MM.1S (cell line): ENCODE measurements at regions not wholly inside any gene's neighbourhood (a gene's known extent, or its start where the extent isn't known, plus 50 kb on each side); places are given as distances from the start of the nearest gene placed in this dataset.
"Not testable (repeated sequence)": the region's sequence is repeated elsewhere in the genome, so short reads cannot be mapped to it uniquely, and the experiment has no call there.

Source experiments
- DNase-seq: peaks from one replicate; pipeline ENCODE4 v3.0.0-alpha.2; 2015
- H2AFZ ChIP-seq: fragments of 300-600 bp; sonication (generic); 2 replicates; pipeline ENCODE4 v1.6.0; 2016; ENCODE audit warnings: antibody characterized with exemption, low read length
- H3F3A ChIP-seq: fragments of 300-600 bp; sonication (generic); 2 replicates; pipeline ENCODE4 v1.6.1; 2016; ENCODE audit warnings: mild to moderate bottlenecking, antibody characterized with exemption, low read length, moderate library complexity, mixed read lengths; ENCODE audit not compliant: insufficient read depth
- H3K27ac ChIP-seq: fragments of 300-600 bp; sonication (generic); 2 replicates; pipeline ENCODE4 v1.5.1; 2016; ENCODE audit warnings: mild to moderate bottlenecking, low read length
- H3K27me3 ChIP-seq: fragments of 300-600 bp; sonication (generic); replicated peaks from 2 replicates; pipeline ENCODE4 v1.6.0; 2016; ENCODE audit warnings: low read length; ENCODE audit not compliant: insufficient read depth
- H3K36me3 ChIP-seq: fragments of 300-600 bp; sonication (generic); replicated peaks from 2 replicates; pipeline ENCODE4 v1.6.1; 2016; ENCODE audit warnings: mild to moderate bottlenecking, low read length, mixed read lengths; ENCODE audit not compliant: insufficient read depth
- H3K4me1 ChIP-seq: fragments of 300-600 bp; sonication (generic); 2 replicates; pipeline ENCODE4 v1.6.1; 2016; ENCODE audit warnings: low read length, mixed read lengths
- H3K4me2 ChIP-seq: fragments of 300-600 bp; sonication (generic); 2 replicates; pipeline ENCODE4 v1.6.0; 2016; ENCODE audit warnings: low read depth, low read length
- H3K4me3 ChIP-seq: fragments of 300-600 bp; sonication (generic); 2 replicates; pipeline ENCODE4 v1.5.1; 2016; ENCODE audit warnings: low read length, mixed read lengths
- H3K79me2 ChIP-seq: fragments of 300-600 bp; sonication (generic); 2 replicates; pipeline ENCODE4 v1.6.1; 2016; ENCODE audit warnings: mixed run types, low read length, mixed read lengths
- H3K9ac ChIP-seq: fragments of 300-600 bp; sonication (generic); 2 replicates; pipeline ENCODE4 v1.6.1; 2016; ENCODE audit warnings: low read length, mixed read lengths
- H3K9me2 ChIP-seq: fragments of 300-600 bp; sonication (generic); replicated peaks from 2 replicates; pipeline ENCODE4 v1.6.1; 2016; ENCODE audit warnings: mild to moderate bottlenecking, low read length, mixed read lengths; ENCODE audit not compliant: insufficient read depth
- H3K9me3 ChIP-seq: fragments of 300-600 bp; sonication (generic); replicated peaks from 2 replicates; pipeline ENCODE4 v1.6.1; 2016; ENCODE audit warnings: mild to moderate bottlenecking, low read length, mixed read lengths; ENCODE audit not compliant: insufficient read depth
- H4K20me1 ChIP-seq: fragments of 300-600 bp; sonication (generic); 2 replicates; pipeline ENCODE4 v1.6.1; 2016; ENCODE audit warnings: mild to moderate bottlenecking, low read length, moderate library complexity, mixed read lengths; ENCODE audit not compliant: insufficient read depth
- CTCF ChIP-seq: fragments of 300-600 bp; sonication (generic); IDR thresholded peaks from 2 replicates; pipeline ENCODE4 v1.5.1; 2016; ENCODE audit warnings: antibody characterized with exemption, low read length, mixed read lengths
- EZH2 ChIP-seq: fragments of 300-600 bp; sonication (generic); optimal IDR thresholded peaks from 2 replicates; pipeline ENCODE3; 2017; ENCODE audit warnings: low read depth, mild to moderate bottlenecking, antibody characterized with exemption, low read length, mixed read lengths
- EZH2phosphoT487 ChIP-seq: fragments of 300-600 bp; sonication (generic); IDR thresholded peaks from 2 replicates; pipeline ENCODE4 v1.6.1; 2018; ENCODE audit warnings: antibody characterized with exemption, low read length

- no peaks in the 10 kb centered on the region for H3K9me3 ChIP-seq
- H3K4me3 ChIP-seq: no peak overlapping the region
- no peaks in the 10 kb centered on the region for H3K9me2 ChIP-seq
- no peak overlapping the region for H2AFZ ChIP-seq
- H3F3A ChIP-seq: no peaks in the 10 kb centered on the region
- H3K4me2 ChIP-seq: no peak overlapping the region
- H3K36me3 ChIP-seq: no peaks in the 10 kb centered on the region
- no peaks in the 10 kb centered on the region for H3K27me3 ChIP-seq
- no peaks in the 10 kb centered on the region for H3K79me2 ChIP-seq
- no peaks in the 10 kb centered on the region for H4K20me1 ChIP-seq
- TF ChIP-seq EZH2 (no peak), CTCF (no peak), EZH2phosphoT487 (no peak)
- no peak overlapping the region for H3K9ac ChIP-seq
- no peaks in the 10 kb centered on the region for H3K4me1 ChIP-seq
- no peak overlapping the region for H3K27ac ChIP-seq
- no peak for DNase-seq
These were observed 165.9 kb downstream of the PCDH10 start for GRCh38 chr4:133314991-133315390.

DNA sequence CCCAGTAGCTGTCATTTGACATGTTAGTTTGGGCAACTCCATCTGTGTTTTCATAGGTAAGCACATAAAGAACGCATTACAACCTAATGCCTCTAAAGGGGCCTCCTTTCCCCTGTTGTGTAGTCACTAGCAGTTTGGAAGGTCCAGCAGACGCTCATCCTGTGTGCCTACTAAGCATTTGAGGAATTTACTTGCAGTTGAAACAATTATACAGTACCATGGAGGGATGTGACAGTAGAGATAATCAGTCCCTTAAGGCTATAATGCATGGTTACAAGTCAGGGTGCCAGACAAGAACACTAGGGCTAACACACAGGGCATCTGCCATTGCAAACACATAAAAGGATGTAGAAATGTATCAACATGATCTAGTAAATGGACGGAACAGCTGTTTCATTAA lies 138.3 kb downstream of the PCDH10 start:
- Histone ChIP-seq H3K36me3 (no peaks in the 10 kb centered on the region), H3K4me2 (no peak overlapping the region), H4K20me1 (no peaks in the 10 kb centered on the region), H3K9me2 (no peaks in the 10 kb centered on the region), H3K4me3 (no peak overlapping the region), H3K4me1 (no peaks in the 10 kb centered on the region), H3K9me3 (no peaks in the 10 kb centered on the region), H3F3A (no peaks in the 10 kb centered on the region), H3K79me2 (no peaks in the 10 kb centered on the region), H3K27me3 (no peaks in the 10 kb centered on the region), H2AFZ (no peak overlapping the region), H3K27ac (no peak overlapping the region), H3K9ac (no peak overlapping the region)
- no peak for DNase-seq
- TF ChIP-seq EZH2 (no peak), CTCF (no peak), EZH2phosphoT487 (no peak)

DNA sequence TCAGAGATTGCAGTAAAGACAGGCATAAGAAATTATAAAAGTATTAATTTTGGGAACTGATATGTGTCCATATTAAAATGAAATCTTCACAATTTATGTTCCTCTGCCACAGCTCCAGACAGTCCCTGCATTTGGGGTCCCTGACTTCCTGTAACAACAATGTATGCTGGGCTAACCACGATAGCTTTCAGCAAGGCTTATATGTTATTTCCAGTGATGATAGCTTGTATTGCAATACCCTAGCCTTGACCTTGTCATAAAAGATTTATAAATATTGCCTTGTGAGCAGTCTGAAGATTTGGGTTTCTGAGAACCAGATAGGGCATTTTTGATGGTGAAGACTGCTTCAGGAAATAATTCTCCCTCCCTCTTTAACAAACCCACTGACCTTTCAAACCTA lies 129.5 kb downstream of the PCDH10 start:
- no peak overlapping the region for H2AFZ ChIP-seq
- no peaks in the 10 kb centered on the region for H4K20me1 ChIP-seq
- H3K27ac ChIP-seq: no peak overlapping the region
- no peaks in the 10 kb centered on the region for H3K4me1 ChIP-seq
- H3K9me3 ChIP-seq: no peaks in the 10 kb centered on the region
- H3K27me3 ChIP-seq: no peaks in the 10 kb centered on the region
- no peaks in the 10 kb centered on the region for H3K9me2 ChIP-seq
- DNase-seq: no peak
- no peak overlapping the region for H3K4me3 ChIP-seq
- H3K79me2 ChIP-seq: no peaks in the 10 kb centered on the region
- H3K4me2 ChIP-seq: no peak overlapping the region
- no peak overlapping the region for H3K9ac ChIP-seq
- no peaks in the 10 kb centered on the region for H3K36me3 ChIP-seq
- no peak for TF ChIP-seq EZH2phosphoT487
- TF ChIP-seq EZH2: no peak
- TF ChIP-seq CTCF: no peak
- H3F3A ChIP-seq: no peaks in the 10 kb centered on the region

DNA sequence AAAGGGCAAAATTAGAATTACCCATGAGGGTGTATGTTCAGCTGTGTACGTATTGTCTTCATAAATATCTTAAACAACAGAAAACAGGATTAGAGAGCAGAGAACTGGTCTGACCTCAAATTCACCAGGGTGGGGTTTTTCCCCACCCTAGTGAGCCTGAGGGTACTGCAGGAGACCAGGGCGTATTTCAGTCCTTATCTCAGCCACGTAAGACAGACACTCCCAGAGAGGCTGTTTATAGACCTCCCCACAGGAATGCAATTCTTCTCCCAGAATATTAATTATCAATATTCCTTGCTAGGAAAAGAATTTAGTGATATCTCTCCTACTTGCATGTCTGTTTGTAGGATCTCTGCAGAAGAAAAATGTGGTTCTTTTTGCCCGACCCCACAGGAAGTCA lies 128.8 kb downstream of the PCDH10 start:
- not testable (repeated sequence) for H3K4me3 ChIP-seq, H3K79me2 ChIP-seq, H4K20me1 ChIP-seq, H3K9ac ChIP-seq, H3F3A ChIP-seq, H3K27me3 ChIP-seq, DNase-seq, H3K4me2 ChIP-seq, H3K9me2 ChIP-seq, H3K4me1 ChIP-seq, H2AFZ ChIP-seq, H3K36me3 ChIP-seq, H3K9me3 ChIP-seq, H3K27ac ChIP-seq
